ENCODE measurements at regions not wholly inside any gene's neighbourhood (a gene's known extent, or its start where the extent isn't known, plus 50 kb on each side); places are given as distances from the start of the nearest gene placed in this dataset.

DNA sequence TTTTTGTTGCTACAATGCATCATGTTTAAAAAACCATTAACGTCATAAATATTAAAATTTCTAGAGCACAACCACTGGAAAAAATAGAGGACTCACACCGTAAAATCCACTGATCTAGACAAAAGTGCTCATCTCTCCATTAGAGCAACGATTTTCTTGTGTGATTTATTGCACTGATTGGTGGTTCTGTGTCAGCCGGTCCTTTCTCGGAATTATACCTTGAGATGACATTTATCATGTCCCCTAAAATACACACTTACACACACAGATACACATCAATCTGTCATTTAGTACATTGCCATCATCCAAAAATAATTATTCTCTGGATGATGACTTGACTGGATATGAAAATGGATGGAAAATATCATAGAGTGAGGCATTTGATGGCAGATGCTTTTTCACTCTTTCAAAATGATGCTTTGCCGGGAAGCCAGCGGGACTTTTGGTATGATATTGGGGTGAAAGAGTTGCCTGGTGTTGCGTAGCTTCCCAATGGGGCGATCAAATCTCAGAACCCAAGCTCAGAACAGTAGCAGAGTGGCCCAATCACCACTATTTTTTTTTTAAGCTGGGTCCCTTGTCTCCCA, 226.6 kb downstream of the GAS1 start:
- TF ChIP-seq EZH2 (IDR thresholded peaks at IDR 0.05; ENCODE audit: low read length, unreplicated experiment) (no peak), EZH2phosphoT487 (IDR thresholded peaks at IDR 0.05; ENCODE audit: borderline replicate concordance, low read length) (no peak)
- TF ChIP-seq, protein P1, sequence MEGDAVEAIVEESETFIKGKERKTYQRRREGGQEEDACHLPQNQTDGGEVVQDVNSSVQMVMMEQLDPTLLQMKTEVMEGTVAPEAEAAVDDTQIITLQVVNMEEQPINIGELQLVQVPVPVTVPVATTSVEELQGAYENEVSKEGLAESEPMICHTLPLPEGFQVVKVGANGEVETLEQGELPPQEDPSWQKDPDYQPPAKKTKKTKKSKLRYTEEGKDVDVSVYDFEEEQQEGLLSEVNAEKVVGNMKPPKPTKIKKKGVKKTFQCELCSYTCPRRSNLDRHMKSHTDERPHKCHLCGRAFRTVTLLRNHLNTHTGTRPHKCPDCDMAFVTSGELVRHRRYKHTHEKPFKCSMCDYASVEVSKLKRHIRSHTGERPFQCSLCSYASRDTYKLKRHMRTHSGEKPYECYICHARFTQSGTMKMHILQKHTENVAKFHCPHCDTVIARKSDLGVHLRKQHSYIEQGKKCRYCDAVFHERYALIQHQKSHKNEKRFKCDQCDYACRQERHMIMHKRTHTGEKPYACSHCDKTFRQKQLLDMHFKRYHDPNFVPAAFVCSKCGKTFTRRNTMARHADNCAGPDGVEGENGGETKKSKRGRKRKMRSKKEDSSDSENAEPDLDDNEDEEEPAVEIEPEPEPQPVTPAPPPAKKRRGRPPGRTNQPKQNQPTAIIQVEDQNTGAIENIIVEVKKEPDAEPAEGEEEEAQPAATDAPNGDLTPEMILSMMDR (conservative IDR thresholded peaks at IDR 0.05; ENCODE audit: low read depth, low read length): no peak

Measured in PC-3 (cell line).